UCSD-AML1 (cell line): ENCODE measurements at regions not wholly inside any gene's neighbourhood (a gene's known extent, or its start where the extent isn't known, plus 50 kb on each side); places are given as distances from the start of the nearest gene placed in this dataset.
"Not testable (repeated sequence)": the region's sequence is repeated elsewhere in the genome, so short reads cannot be mapped to it uniquely, and the experiment has no call there.

Experiments
- DNase-seq: peaks from one replicate; lab custom pipeline; 2025; ENCODE audit not compliant: unreplicated experiment; lab: John Stamatoyannopoulos, UW

- DNase-seq = no peak
Measured at GRCh38 chr2:224181534-224182155, 142.6 kb upstream of the SERPINE2 start.

GRCh38 chr2:224180810-224181209 is 141.7 kb upstream of the SERPINE2 start:
- no peak for DNase-seq

GRCh38 chr2:224178056-224178455 is 139.0 kb upstream of the SERPINE2 start:
- DNase-seq = no peak

GRCh38 chr2:224175538-224175937 is 136.5 kb upstream of the SERPINE2 start:
- DNase-seq = peak; percentile 15

GRCh38 chr2:224174990-224175389 is 135.9 kb upstream of the SERPINE2 start:
- DNase-seq = no peak

- no peak for DNase-seq
Measured at GRCh38 chr2:224174521-224174920, 135.4 kb upstream of the SERPINE2 start.

GRCh38 chr2:224173933-224174332 is 134.8 kb upstream of the SERPINE2 start:
- no peak for DNase-seq

- DNase-seq = no peak
Measured at GRCh38 chr2:224173210-224173609, 134.1 kb upstream of the SERPINE2 start.

- DNase-seq = no peak
Measured at GRCh38 chr2:224171226-224171625, 132.1 kb upstream of the SERPINE2 start.

- no peak for DNase-seq
Measured at GRCh38 chr2:224169847-224170246, 130.8 kb upstream of the SERPINE2 start.

GRCh38 chr2:224167781-224168180 is 128.7 kb upstream of the SERPINE2 start:
- DNase-seq = not testable (repeated sequence)

GRCh38 chr2:224166654-224167053 is 127.6 kb upstream of the SERPINE2 start:
- DNase-seq = no peak

GRCh38 chr2:224165901-224166319 is 126.8 kb upstream of the SERPINE2 start:
- DNase-seq = no peak

GRCh38 chr2:224163566-224164307 is 124.7 kb upstream of the SERPINE2 start:
- no peak for DNase-seq

- DNase-seq = no peak
Measured at GRCh38 chr2:224162122-224162521, 123.0 kb upstream of the SERPINE2 start.

GRCh38 chr2:224161712-224162111 is 122.6 kb upstream of the SERPINE2 start:
- no peak for DNase-seq

GRCh38 chr2:224160917-224161316 is 121.8 kb upstream of the SERPINE2 start:
- no peak for DNase-seq

GRCh38 chr2:224159345-224159928 is 120.4 kb upstream of the SERPINE2 start:
- no peak for DNase-seq

- no peak for DNase-seq
Measured at GRCh38 chr2:224158831-224159230, 119.7 kb upstream of the SERPINE2 start.

GRCh38 chr2:224158061-224158460 is 119.0 kb upstream of the SERPINE2 start:
- DNase-seq = no peak

- no peak for DNase-seq
Measured at GRCh38 chr2:224157655-224158054, 118.6 kb upstream of the SERPINE2 start.

- no peak for DNase-seq
Measured at GRCh38 chr2:224156436-224156835, 117.3 kb upstream of the SERPINE2 start.
